Inferior parietal cortex (tissue), 1 donor: ENCODE measurements at regions not wholly inside any gene's neighbourhood (a gene's known extent, or its start where the extent isn't known, plus 50 kb on each side); places are given as distances from the start of the nearest gene placed in this dataset.
"Not testable (repeated sequence)": the region's sequence is repeated elsewhere in the genome, so short reads cannot be mapped to it uniquely, and the experiment has no call there.

Experiments
- DNase-seq: peaks from one replicate; pipeline ENCODE4 v3.0.0-alpha.2; 2016; ENCODE audit errors: extremely low spot score

DNA sequence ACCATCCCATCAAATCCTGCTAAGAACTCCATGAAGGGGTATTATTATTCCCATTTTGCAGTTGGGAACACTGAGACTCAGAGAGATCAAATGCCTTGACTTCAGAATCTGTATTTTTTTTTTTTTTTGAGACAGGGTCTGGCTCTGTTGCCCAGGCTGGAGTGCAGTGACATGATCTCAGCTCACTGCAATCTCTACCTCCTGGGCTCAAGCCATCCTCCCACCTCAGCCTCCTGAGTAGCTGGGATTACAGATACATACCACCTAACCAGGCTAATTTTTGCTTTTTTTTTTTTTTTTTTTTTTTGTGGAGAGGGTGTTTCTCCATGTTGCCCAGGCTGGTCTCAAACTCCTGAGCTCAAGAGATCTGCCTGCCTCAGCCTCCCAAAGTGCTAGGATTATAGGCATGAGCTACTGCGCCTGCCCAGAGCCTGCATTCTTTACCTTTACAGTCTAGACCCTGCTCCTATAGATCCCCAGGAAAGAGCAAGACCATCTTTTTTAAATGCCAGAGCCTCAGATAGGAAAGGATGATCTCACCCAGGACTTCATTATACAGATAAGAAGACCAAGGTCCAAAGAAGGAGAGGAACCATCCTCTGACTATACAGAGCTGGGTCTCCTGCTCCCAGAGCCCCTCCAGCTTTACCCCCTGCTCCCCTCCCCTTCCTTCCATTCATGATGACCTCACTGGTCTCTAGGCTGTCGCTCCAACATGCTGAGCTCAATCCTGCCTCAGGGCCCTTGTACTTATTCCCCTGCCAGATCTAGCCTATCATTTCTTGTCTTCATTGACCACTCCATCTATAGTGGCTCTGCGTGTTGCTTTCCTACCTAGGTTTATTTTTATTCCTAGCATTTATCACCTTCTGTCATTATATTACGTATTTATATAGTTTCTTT is 138.6 kb downstream of the CEBPB start:
- DNase-seq: no peak

DNA sequence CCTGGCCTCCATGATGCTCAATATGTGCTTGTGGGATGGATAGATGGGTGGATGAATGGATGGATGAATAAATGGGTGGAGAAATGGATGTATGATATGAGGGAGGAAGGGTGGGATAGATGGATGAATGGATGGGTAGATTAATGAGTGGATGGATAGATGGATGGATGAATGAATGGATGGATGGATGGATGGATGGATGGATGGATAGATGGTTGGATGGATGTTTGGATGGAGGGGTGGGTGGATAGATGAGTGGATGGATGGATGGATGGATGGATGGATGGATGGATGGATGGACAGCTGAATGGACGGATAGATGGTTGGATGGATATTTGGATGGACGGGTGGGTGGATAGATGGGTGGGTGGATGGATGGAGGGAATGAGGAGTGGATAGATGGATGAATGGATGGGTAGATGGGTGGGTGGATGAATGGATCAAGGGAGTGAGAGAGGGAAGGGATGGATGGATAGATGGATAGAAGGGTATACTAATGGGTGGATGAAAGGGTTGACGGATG is 139.4 kb downstream of the CEBPB start:
- no peak for DNase-seq

DNA sequence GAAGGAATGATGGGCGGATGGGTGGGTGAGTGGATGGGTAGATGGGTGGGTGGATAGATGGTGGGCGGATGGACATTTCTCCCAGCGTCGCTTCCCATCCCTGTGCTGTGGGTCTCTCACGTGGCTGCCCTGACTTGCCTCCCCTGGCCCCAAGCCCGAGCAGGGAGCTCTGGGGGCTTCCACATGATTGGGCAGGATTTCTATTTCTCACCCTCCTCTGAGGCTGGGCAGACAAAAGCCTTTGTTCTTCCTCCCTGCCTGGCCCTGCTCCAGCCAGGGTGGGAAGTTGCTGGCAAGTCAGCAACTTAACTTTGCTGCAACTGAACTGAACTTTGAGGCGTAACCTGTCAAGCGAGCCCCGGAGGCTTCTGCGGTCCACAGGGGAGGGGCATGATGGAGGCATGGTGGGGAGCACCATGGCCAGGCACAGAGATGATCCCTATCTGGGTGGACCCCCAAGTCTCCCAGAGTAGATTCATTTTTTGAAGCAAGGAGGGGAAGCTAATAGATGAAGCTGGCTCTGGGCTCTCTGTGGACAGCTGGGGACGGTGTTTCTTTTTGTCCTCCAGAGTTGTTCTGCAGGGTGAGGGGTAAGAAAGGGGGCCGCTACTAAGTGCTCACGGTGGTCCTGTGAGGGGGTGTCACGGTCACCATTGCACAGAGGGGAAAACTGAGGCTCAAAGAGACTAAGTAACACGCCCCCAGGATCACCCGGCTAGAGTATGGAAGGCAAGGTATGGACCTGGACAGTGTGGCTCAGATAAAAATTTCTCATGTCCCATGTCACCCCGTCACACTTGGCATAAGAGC is 140.1 kb downstream of the CEBPB start:
- DNase-seq: no peak

DNA sequence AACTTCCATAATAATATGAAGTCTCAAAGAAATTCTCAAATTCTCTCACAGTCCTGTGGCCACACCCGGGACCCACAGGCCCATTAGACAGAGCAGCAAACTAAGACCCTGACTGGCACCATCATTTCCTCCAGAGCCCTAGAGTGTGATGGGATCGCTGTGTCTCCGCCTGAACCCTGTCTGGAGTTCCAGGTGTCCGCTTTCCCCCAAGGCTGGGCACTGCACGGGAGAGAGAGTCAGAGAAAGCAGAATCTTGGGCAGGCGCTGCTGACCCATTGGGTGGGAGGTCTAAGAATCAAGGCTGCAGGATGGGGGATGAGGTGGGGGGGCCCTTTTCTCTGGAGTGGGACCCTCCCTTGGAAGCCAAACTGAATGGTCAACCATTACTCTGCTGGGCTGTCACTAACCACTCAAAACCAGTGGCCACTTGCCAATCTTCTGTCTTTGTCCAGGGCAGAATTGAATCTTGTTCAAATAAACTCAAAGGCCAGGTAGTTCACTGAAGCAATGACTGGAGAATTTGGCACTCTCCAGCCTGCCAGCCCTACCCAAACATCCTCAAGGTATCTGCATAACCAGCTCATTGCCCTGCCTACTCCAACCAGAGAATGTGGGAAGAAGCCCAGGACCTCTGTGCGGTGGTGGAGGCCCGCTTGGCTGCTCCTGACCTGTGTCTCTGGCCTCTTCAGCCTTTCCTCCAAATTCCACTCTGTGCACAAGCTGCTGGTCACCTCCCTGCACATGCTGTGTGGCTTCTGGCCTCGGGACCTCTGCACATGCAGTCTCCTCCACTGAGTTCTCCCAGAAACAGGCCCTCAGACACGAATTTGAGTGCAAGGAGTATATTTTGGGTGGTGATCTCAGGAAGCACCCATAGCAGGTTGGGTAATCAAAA is 141.1 kb downstream of the CEBPB start:
- DNase-seq: no peak

DNA sequence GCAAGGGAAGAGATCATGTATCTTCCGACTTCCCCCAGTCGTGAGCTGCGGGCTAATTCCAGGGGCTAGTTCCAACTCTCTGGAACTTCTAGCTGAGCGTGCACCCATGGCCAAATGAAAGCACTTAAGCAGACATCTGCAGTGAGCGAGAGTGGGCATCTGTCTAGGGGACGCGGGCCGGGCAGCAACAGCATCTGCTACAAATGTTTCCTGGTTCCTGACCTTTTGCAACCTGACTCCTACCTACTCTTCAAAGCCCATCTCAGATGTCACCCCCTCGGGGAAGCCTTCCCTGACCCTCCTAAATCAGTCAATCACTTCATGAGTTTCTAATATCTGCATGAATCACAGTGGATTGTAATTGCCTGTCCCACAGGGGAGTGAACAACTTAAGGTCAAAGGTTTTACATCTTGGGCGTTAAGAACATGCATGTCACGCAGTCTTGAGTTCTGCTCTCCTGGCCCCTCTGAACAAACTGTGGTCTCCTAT is 141.9 kb downstream of the CEBPB start:
- no peak for DNase-seq

DNA sequence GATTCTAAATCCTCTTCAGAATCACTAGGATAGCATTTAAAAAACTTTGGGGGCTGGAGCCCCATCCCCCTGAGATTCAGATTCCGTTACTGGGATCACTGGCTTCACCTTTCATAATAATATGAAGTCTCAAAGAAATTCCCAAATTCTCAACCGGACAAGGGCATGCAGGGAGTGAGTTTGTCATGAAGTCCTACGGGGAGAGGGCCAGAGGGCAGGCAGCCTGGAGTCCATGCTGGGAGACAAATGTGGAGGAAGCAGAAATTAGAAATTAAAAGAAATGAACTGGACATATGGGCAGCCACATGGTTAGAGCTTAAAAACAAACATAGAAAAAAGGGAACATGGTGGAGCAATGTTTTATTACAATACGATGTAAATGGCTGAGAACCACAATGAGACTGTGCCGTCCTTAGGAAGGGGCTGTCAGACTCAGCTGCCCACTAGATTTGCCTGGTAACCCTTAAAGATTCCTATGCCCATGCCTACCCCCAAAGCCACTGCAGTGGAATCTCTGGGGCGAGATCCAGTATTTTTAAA is 142.6 kb downstream of the CEBPB start:
- no peak for DNase-seq

DNA sequence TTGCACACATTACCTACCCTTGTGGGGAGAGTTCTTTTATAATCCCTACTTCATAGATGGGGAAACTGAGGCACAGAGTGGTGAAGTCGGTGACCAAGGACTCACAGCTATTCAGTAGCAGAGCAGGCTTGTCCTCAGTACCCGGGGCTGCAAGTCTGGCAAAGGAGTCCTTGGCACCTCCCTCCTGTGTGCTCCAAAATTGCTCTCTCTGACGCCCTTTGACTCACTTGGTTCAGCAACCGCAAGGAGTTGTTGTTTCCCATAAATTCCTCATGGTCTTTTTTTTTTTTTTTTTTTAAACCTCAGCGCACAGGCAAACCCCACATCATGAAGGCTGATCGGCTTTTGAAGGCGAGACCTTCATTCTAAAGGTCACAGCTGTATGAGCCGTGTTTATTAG is 143.2 kb downstream of the CEBPB start:
- DNase-seq: no peak

DNA sequence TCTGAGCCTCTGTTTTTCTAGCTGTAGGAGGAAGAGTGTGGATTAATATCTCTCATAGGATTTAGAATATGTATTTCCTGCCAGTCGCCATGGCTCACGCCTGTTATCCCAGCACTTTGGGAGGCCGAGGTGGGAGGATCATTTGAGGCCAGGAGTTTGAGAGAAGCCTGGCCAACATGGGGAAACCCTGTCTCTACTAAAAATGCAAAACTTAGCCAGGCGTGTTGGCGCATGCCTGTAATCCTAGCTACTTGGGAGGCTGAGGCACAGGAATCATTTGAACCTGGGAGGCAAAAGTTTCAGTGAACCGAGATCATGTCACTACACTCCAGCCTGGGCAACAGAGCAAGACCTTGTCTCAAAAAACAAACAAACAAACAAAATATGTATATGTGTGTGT is 143.9 kb downstream of the CEBPB start:
- not testable (repeated sequence) for DNase-seq

DNA sequence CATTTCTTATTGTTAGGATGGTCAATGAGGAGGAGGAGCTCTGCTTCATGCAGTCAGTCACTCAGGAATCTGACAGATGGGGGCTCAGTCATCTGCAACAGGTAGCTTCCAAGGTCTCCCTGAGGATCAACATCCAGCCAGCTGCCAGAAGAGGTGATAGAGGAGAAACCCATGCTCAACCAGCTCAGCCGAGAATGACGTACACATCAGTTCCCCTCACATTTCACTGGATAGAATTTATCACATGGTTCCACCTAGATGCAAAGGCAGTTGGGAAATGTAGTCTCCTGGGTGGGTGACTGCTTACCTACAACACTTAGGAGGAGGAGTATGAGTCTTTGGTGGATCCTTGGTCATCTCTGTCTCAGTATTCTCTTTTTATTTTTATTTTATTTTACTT is 144.5 kb downstream of the CEBPB start:
- no peak for DNase-seq

DNA sequence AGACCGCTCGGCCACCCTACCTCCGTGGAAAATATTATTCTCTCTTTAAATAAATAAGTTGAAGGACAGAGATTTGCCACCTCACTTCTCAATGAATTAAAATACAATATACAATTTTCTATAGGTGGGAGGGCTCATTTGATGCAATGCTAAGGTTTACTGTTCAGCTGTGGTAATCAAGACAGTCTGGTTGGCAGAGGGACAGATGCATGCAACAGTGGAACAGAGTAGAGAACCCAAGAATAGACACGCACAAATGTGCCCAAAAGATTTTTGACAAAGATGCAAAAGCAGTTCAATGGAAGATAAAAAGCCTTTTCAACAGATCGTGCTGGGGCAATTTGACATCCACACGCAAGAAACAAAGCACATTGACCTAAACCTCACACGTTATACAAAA is 145.2 kb downstream of the CEBPB start:
- DNase-seq: no peak

DNA sequence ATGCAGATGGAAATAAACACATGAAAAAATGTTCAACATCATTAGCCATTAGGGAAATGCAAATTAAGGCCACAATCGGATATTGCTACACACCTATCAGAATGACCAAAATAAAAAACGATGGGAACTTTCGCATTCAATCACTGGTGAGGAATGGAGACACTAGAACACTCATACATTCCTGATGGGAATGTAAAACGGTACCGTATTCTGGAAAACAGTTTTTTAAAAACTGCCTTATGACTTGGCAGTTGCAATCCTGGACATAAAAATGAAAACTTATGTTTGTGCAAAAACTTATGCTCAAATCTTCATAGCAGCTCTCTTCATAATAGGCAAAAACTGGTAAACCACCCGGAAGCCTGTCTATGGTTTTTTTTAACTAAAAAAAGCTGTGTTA is 146.0 kb downstream of the CEBPB start:
- no peak for DNase-seq

DNA sequence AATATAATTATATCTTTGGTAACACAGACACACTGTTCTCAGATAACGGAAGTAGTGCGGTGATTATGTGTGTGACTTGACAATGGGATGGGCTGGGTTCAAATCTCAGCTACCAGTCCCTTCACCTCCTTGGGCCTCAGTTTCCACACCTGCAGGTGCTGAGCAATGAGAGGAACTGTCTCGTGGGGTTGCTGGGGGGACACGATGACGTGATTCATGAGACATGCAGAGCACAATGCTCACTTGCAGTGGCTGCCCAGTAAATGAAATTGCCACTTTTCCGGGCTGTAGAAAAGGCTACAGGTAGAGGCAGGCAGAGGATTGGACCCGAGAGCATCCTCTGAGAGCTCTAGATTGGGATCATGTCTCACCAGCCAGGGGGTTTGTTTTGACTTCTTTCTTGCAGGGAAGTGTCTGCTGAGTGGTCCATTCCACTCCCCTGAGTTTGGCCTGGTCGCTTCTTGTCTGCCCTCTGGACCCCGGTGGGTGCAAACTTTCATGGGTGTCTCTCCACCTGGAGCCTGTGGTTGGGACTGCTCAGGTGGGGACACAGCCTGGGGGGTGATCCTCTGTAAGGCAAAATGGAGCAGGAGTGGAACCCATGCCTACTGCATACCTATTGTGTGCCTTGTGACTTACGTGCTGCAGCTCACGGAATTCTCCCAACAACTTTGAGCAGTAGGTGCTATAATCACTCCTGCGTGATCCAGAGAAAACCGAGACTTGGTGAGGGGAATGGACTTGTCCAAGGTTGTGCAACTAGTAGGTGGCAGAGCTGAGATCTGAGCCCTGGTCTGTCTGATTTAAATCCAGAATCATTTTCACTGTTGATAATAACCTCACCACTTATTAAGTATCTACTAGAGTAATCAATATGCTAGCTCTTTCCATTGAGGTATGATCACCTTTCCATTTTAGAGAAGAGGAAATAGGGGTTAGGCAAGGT is 147.2 kb downstream of the CEBPB start:
- no peak for DNase-seq

DNA sequence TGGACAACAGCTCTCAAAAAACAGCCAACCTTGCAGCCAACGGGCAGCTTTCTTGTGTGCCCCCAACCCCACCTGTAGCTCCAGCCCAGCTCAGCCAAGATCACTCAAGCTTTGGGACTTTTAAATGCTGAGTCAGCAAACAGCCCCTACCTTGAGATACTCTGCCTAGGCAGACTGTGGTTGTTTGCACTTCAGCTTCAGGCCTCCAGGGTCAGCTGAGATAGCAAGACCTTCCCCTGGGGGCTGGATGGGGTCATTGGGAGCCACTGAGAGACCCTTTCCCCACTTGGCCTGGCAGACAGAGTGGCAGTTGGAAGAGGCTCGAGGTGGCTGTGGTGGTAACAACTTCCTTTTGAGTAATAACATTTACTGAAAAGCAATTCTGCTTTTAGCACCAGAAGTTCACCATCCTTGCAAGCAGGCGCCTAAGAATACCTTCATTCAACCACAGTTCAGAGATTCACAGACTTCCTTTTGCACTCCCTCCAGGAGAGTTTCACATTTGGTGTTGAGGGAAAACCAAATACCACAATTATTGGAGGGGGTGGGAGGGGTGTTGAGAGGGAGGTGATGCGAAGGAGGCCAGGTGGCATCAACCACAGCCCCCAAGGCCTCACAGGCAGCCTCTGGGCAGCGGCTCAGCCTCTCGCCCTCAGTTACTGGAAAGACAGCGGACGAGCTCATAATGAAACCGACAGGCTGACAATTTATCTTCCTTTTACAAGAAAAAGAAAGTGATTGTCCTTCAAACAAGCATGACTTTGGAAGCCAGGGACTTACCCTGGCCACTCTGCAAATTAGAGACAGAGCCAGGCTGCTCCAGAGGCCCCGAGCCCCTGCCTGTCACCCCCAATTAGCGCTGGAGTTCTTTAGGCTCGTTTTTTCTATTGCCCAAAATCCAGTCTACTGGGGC is 148.1 kb downstream of the CEBPB start:
- no peak for DNase-seq

DNA sequence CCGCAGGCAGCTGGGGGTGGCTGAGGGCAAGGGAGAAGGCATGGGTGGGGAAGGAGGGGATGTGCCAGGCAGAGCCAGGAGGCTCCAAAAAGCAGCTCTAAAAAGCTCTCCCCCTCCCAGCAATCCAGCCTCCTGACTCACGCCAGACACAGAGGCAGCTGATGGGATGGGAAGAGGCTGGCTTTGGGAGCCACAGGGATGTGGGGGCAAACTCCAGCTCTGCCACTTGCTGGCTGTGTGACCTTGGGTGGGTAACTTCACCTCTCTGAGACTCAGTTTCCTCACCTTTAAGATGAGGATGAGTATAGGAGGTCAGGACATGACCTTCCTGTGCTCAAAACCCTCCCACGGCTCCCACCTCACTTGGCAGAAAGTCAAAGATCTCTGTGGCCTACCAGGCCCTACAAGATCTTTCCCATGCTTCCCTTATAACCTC is 148.9 kb downstream of the CEBPB start:
- no peak for DNase-seq

DNA sequence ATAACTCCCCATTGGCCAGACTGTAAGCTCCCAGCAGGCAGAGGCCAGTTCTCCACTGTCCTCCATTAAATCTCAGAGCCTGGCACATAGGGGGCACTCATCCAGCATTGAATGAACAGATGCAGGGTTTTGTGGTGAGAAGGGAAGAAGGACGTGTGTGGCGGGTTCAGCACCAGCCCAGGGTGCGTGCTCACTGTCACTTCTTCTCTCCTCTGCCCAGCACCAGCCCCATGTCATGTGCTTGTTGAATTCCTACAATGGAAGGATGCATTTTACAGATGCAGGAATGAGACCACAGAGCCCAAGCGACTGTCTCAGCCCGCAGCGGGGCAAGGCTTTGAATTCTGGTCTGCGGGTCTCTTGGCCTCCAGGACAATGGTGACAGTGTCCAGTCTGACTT is 149.9 kb downstream of the CEBPB start:
- no peak for DNase-seq

DNA sequence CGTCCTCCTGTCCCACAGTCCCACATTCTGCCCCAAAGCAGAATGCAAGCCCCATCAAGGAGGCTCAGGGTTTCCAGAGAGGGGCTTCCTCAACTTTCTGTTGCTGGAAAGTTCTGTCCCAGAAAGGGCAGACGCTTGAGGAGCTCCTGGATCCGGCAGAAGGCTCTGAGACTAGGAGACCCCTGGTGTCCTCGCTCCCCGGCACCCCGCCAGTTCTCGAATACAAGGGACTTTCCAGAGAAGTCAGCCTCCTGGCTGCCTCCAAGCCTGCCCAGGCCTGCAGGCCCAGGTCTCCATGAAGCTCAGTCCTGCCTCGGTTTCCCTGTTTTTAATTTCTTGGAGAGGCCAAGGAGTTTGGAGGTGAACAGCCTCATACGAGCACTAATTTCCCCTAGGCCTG is 150.4 kb downstream of the CEBPB start:
- no peak for DNase-seq

DNA sequence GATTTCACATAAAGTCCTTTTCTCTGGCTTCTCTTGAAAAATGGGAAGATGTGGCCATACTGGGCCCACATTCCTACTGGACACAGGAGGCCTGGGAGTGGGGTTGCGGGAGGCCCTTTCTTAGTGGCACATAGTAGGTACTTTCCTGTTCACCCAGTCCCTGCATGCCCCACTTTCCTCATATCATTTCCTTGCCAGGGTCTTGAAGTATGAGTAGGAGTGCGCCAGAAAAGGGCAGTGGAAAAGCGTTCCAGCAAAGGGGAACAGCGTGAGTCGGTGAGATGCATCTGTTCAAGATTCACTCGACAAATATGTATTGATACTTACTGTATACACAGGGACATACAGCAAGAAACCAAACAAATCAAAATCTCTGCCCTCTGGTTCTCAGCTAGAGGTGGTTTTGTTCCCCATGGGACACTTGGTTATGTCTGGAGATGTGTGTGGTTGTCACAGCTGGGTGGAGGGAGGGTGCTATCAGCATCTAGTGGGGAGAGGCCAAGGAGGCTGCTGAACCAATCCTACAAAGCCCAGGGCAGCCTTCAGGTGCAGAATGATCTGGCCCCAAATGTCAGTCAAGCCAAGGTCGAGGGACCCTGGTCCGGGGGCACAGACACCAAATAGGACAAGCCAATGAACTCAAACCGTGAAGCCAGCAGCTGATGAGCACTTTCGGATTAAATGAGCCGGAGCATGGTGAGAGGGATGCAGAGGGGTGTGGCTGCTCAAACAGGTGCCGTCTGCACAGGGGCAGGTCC is 151.4 kb downstream of the CEBPB start:
- DNase-seq: no peak

DNA sequence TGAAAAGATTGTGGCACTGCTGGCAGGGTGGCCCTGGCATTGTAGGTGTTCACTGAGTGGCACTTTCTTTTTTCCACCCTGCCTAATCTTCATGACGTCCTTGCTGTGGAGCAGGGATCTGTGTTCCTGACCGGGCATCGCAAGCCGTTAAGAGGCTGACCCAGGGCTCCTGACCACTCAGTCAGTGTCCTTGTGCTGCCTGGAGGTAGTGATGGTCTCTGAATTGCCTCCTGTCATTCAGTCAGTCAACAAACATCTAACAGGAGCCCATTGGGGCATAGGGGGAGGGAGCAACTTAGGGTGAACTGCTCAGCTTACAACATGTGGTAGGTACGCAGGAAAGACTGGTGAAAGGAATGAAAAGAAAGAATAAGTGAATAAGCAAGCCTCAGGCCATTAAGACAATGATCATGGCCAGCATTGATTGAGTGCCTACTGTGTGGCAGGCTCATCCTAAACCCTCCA is 152.0 kb downstream of the CEBPB start:
- no peak for DNase-seq
